ENCODE measurements at regions not wholly inside any gene's neighbourhood (a gene's known extent, or its start where the extent isn't known, plus 50 kb on each side); places are given as distances from the start of the nearest gene placed in this dataset.
"Not testable (repeated sequence)": the region's sequence is repeated elsewhere in the genome, so short reads cannot be mapped to it uniquely, and the experiment has no call there.

- no peak for DNase-seq
Measured at GRCh38 chr6:14766391-14766994, 479.4 kb upstream of the JARID2 start.

DNA sequence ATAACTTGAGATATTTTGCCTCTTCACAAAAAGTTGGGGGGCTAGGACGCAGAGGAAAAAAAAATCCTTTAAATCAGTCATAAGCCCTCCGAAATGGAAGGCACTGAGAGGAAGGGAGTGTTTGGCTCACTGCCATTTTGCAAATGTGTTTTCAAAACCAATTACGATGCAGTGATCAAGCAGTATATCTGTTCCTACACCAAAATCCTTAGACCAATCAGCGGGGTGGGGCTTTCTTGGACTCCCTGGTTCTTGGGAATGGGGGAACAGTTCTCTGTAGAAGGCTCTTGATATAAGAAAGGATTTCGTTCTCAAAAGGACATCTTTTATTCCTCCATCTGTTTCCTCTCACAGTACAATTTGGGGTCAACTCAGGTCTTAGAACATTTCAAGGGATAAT lies 478.6 kb upstream of the JARID2 start:
- no peak for DNase-seq

DNA sequence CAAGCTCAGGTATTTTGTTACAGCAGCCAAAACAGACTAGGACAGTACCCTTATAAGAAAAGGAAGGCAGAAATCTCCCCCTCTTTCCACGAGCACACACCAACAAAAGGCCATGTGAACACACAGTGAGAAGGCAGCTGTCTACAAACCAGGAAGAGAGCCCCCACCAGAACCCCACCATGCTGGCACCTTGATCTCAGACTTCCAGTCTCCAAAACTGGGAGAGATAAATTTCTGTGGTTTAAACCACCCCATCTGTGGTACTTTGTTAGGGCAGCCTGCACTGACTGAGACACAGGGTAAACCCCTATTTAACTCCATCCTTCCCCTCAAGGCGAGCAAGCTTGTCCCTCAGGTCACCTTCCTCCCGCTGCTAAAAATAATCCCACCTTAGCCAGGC lies 475.8 kb upstream of the JARID2 start:
- no peak for DNase-seq

GRCh38 chr6:14770572-14770971 lies 475.3 kb upstream of the JARID2 start:
- DNase-seq, result no peak

DNA sequence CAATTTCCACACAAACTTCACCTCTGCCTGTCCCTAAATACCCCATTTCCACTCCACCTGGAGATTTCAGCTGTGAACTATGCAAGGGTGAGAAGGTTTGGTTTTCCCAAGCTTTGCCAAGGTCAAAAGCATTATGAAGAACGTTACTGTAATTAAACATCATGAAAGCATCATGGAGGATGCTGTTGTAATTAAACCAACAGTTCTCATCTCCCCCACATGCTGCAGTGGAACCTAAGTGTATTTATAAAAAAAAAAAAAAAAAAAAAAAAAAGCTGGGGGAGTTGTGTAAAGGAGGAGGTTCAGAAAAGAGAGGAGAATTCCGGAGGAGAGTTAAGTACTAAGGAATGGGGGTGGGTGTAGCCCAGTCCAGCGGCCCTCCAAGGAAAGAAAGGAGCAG lies 474.9 kb upstream of the JARID2 start:
- no peak for DNase-seq

DNA sequence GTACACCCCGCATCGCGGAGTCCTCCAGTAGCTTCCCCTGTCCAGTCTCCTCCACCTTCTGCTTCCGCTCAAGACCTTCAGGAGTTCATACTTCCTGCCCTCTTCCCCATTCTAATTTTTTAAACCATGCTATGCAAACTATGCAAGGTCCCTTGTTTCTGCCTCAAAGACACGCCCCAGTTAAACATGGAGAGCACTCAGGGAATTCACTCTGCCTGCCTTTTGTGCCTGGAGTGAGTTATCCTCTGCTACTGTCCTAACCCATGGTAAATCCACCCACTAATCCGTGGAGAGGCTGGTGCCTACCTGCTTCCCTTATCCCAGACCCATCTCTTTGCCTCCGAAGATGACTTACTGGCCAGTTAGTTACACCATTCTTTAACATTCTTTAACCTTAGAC lies 473.7 kb upstream of the JARID2 start:
- DNase-seq, result no peak

- no peak for DNase-seq
Measured at GRCh38 chr6:14775528-14775927, 470.3 kb upstream of the JARID2 start.

- DNase-seq, result no peak
Measured at GRCh38 chr6:14776307-14776706, 469.6 kb upstream of the JARID2 start.

DNA sequence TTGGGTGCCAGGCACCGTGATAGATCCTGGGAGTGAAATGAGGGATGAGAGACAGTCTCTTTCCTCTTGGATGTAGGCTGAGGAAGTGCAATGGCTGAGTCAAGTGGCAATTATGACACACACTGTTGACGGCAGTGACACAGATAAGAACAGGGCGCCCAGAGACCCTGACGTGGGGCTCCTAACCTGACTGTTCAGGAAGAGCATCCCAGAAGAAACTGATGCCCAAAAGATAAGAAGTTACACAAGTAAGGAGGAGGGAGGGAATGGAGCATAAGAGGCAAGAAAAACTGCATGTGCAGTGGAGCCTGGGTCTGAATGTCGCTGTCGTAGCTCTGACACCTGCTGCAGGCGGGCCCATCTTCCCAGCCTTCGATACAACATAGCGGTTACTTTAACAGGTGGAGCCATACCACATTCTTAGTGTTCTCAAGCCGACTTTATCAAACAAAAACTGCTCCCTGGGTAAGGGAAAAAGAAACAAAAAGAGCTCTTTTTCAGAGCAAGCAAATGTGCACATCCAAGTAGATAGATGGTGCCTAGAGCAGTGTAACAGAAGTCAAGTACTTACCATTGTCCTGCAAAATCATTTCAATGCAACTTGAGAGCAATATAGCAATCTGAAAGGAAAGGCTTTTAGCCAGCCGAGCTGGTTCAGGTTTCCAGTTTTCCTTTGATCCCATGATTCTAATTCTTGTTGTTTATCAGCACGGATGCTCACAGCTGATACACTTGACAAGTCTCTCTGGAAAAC lies 463.9 kb upstream of the JARID2 start:
- DNase-seq, result no peak

- not testable (repeated sequence) for DNase-seq
Measured at GRCh38 chr6:14782921-14783464, 462.9 kb upstream of the JARID2 start.

DNA sequence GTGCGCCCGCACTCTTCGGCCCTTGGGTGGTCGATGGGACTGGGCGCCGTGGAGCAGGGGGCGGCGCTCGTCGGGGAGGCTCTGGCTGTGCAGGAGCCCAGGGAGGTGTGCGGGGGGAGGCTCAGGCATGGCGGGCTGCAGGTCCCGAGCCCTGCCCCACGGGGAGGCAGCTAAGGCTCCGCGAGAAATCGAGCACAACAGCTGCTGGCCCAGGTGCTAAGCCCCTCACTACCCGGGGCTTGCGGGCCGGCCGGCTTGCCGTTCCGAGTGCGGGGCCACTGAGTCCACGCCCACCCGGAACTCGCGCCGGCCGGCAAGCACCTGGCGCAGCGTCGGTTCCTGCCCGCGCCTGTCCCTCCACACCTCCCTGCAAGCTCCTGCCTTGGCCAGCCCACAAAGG lies 462.3 kb upstream of the JARID2 start:
- DNase-seq, result no peak

GRCh38 chr6:14784596-14785492 lies 461.0 kb upstream of the JARID2 start:
- DNase-seq, result no peak

- DNase-seq, result no peak
Measured at GRCh38 chr6:14785493-14785790, 460.4 kb upstream of the JARID2 start.

- DNase-seq, result no peak
Measured at GRCh38 chr6:14786008-14786407, 459.9 kb upstream of the JARID2 start.

- DNase-seq, result no peak
Measured at GRCh38 chr6:14786455-14786854, 459.4 kb upstream of the JARID2 start.

DNA sequence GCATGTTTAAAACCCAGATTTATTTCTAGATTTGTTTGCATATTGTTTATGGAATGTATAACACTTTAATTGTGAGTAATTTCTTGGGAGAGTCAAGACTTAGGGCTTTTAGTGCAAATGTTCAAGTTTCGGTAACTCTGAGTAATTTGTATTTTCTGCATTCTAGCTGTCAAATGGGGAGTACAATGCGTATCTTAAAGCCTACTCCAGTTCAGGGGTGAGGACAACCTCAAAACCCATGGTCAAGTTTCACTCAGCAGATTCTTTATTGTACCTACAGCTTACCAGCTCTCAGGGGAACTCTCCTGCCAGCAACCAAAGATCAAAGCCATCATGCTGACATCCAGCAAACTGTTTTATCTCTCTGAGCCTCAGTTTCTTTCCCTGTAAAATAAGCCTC lies 458.6 kb upstream of the JARID2 start:
- DNase-seq, result no peak

DNA sequence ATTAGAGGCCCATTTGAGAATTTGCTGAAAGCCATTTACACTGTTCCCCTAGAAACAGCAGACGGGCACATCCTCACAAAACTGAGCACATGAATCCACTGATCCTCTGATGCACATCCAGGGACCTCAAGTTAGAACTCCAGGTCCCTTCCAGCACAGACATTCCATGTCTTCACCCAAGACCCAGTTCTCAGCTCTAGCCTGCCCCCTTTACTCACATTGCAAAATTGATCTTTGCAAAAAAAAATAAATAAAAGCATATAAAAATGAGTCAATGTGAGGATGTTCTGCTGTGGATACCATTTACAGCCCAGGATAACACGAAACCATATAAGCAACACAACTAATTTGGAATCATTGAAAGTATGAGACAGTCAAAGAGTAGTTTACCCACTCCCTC lies 458.2 kb upstream of the JARID2 start:
- DNase-seq, result no peak

DNA sequence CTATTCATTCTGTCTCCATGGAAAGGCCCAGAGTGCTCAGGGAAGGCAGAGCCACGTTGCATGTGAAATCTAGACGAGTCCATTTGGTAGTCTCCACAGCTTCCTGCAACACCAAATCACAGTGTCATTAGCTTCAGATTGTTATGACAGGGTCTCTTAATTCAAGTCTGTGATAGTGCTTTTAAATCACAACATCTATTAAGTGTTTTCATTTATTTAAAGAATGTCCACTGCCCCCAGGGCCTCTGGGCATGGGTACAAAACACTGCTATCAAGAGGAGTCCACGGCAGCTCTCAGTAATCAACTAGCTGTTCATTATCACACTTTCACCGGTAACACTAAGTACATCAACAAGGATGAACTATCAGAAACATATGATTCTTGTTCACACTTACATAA lies 455.9 kb upstream of the JARID2 start:
- DNase-seq, result no peak

GRCh38 chr6:14790976-14791375 lies 454.9 kb upstream of the JARID2 start:
- no peak for DNase-seq

- no peak for DNase-seq
Measured at GRCh38 chr6:14791526-14791925, 454.3 kb upstream of the JARID2 start.

DNA sequence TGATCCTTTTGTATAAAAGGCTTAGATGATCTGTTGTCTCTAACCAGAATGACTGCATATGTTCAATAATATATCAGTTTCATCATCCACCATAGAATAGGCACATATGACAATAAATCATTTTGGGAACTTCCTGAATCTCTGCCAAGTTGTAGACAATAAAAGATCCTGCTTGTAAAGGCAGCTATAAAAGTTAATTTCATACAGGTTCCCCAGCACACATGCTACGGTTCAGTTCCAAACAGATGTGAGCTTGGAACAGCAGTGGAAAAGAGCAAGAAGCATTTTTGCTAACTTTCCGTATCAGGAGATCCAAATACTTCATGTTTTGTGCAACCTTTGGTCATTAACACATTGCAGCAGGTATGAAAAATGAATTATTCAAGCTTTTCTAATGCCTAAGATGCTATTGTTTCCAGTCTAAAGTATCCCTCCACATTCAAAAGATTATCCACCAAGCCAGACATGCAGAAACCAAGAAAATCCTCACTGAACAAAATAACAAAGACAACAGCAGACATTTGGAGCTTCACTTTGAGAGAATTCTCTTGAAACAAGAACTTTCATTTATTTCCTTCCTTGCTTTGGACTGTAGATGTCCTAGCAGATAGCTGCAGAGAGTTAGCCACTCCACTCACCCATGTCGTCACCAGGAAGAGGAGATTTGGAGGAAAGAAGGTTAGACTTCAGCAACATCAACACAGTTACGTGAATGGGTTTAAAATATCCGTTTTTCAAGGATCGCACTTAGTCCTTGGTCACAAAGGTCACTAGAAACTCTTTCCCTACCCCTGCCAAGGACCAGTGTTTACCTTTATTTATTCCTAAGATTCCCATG lies 453.5 kb upstream of the JARID2 start:
- DNase-seq, result no peak
